HG02642 (cell line): ENCODE measurements at regions not wholly inside any gene's neighbourhood (a gene's known extent, or its start where the extent isn't known, plus 50 kb on each side); places are given as distances from the start of the nearest gene placed in this dataset.

ENCODE experiments used
- ATAC-seq: cut with Tn5 transposase; IDR thresholded peaks from one replicate; pipeline ENCODE4 v1.9.1; 2021; ENCODE audit warnings: mild to moderate bottlenecking; ENCODE audit not compliant: unreplicated experiment, poor library complexity

DNA sequence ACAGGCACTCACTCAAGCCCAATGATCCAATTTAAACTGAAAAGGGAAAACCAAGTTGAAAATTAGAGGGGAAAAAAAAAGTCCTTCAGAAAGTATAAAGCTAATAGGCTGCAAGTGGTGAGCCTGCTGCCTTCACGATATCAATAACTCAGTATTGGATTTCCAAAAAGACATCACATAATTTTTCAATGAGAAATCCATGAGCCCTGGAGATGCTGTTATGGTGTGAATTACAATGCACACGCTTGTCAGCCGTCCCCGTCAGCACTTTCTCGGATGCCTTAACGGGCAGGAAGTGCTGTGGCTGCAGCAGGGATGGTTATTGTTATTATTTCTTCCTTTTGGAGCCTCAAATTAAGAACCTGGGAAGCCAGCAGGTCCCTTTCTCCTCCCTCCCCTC lies 138.5 kb downstream of the DHX35 start:
- ATAC-seq = no peak

DNA sequence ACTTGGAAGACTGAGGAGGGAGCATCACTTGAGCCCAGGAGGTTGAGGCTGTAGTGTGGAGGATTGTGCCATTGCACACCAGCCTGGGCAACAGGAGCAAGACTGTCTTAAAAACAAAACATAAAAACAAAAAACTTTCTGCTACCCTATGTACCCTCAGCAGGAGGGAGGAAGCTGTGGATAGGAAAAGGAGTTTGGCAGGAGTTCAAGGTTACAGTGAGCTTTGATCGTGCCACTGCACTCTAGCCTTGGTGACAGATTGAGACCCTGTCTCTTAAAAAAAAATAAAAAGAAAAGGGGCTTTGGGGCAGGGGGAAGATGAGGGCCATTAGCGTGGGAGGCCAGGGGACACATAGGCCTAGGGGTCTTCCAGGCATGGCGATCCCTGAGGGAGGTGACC lies 135.7 kb downstream of the DHX35 start:
- ATAC-seq = no peak

DNA sequence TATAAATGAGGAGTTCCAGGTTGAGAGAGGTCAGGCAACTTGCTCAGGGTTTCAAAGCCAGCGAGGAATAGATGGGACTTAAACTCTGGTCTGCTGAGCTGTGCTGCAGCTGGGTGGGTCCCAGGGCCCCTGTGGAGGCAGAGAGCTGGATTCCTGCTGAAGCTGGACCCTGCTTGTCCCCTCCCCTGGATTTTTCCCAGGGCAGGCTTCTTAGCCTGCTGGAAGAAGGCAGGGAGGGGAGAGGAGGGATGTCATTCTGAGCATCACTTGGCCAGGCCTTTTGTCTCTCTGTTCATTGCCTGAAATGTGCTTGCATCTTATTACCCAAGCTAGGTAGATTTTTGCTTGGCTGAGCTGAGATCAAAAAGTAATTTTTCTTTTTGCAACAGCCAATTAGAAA lies 133.7 kb downstream of the DHX35 start:
- ATAC-seq = no peak

DNA sequence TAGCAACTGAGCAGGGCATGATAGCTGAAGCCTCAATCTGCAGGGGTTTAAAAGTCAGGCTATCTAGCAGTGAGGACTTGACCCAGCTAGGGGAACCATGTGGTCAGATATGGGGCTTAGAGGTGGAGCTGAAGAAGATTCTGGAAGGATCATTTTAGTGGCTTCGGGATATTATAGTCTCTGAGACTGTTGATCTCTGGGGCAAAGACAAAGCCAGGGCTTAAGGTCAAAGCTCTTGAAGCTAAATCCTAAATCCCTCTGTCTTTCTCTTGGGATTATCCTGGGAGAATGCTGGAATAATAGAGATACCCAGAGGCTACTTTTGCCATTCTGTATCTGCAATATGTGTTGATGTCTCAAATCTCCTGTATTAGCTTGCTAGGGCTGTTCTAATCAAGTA lies 132.2 kb downstream of the DHX35 start:
- no peak for ATAC-seq

DNA sequence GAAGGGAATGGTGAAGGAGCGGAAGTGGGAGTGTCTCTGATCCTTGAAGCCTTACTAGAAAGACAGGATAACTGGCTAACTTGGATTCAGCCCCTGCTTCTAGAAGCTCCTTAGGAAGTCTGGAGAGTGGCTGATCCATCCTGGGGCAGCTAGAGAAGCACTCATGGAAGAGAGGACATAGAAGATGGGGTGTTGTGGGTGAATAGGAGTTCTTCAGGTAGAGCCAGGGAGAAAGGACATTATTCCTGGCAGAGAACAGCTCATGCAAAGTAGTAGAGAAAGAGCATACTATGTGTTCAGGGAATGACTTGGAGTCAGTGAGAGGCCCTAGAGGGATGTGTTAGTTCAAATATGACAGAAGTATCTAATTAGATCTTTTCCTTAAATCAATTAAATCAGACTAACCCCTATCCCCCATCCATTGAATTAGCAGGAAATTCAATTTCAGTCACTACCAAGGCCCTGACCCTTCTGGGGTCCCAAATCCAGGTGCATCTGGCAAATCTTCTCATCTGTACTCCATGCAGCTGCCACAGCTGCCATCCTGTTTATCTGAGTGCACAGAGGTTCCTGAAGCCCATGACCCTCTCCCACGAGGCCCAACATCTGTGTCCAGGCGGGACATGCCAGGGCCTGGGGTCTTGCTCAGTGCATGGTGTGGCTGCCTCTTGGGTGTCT lies 130.7 kb downstream of the DHX35 start:
- no peak for ATAC-seq

DNA sequence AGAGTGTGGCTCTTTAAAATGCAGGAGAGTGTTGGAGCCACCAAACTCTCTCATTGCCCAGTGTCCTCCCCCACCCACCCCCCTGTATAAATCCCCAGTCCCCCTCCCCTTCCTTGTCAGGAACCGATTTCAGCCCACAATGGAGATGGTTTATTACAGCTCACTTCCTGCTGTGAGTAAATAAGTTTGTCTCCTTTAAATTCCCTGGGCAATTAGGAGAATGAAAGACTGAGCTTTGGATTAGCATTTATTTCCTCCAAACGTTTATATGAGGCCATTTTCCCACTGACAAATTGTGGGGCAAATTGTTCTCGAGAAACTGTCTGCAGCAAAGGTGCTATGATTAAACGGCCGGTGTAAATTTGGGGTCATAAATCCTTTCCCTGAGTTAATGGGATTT lies 128.8 kb downstream of the DHX35 start:
- no peak for ATAC-seq

DNA sequence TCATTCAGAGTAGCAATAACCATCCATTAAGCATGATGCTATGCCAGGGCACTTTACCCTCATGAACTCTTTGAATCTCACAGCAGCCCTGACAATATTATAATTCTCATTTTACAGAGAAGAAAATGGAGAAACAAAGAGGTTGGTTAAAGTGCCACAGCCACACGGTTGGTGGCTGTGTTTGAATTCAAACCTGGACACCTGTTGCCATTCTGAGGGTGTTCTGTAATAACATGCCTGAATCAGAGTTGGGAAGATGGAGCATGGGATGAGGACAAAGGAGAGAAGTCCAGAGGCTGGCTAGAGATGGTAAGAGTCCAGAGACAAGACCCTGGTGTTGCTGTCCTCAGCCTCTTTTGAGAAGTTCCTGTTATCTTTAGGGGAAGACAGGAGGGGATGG lies 127.7 kb downstream of the DHX35 start:
- no peak for ATAC-seq
